ENCODE measurements at regions not wholly inside any gene's neighbourhood (a gene's known extent, or its start where the extent isn't known, plus 50 kb on each side); places are given as distances from the start of the nearest gene placed in this dataset.
"Not testable (repeated sequence)": the region's sequence is repeated elsewhere in the genome, so short reads cannot be mapped to it uniquely, and the experiment has no call there.

DNA sequence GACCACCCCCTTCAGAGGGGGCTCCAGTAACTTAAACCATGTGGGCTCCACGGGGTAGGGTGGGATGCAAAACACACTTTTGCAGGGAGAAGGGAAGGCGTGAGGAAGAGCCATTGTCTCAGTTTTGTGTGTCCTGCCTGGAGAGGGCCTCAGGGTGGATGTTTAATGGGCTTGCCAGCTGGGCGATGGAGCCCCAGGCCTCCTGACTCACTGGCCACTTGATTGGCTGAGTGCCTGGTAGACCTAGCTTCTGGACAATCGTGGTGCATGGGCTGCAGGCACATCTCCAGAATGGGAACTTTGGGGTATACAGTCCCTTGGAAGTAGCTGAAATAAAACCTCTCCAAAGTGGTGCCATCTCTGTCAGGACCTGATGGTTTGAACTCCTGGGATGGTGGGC, 118.3 kb upstream of the MRPS22 start:
- ATAC-seq (ENCODE audit: poor library complexity) (no peak), DNase-seq (no peak)
- intact Hi-C loops (cut with DNase I) = no loop called here

- intact Hi-C loops (cut with DNase I) = no loop called here
- DNase-seq = no peak
- peak; percentile 5 for ATAC-seq (ENCODE audit: poor library complexity)
These were observed 117.1 kb upstream of the MRPS22 start for GRCh38 chr3:139226731-139227130.

- intact Hi-C loops (cut with DNase I) = no loop called here
- ATAC-seq (ENCODE audit: poor library complexity) (peak; percentile 96), DNase-seq (peak; percentile 80)
These were observed 116.7 kb upstream of the MRPS22 start for GRCh38 chr3:139227165-139227564.

- DNase-seq (no peak), ATAC-seq (ENCODE audit: poor library complexity) (no peak)
- intact Hi-C loops (cut with DNase I) = no loop called here
These were observed 116.0 kb upstream of the MRPS22 start for GRCh38 chr3:139227827-139228226.

DNA sequence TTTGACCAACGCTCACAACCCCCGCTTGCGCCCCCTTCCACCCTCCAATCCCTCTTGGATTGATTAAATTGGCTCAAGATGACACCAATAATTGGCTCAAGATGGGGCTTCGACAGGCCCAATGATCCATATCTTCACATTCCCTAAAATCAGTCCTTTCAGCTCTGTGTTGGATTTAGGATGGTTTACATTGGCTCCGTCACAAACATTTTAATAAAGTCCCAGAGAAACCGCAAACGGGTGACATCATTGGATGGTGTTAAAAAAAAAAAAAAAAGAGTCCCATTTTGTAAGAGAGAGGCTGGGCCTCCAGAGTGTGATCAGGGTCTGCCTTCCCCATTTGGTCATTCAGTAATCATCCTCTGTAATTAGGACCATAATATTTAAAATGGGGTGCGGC, 113.4 kb upstream of the MRPS22 start:
- DNase-seq (no peak), ATAC-seq (ENCODE audit: poor library complexity) (no peak)
- intact Hi-C loops (cut with DNase I) = no loop called here

DNA sequence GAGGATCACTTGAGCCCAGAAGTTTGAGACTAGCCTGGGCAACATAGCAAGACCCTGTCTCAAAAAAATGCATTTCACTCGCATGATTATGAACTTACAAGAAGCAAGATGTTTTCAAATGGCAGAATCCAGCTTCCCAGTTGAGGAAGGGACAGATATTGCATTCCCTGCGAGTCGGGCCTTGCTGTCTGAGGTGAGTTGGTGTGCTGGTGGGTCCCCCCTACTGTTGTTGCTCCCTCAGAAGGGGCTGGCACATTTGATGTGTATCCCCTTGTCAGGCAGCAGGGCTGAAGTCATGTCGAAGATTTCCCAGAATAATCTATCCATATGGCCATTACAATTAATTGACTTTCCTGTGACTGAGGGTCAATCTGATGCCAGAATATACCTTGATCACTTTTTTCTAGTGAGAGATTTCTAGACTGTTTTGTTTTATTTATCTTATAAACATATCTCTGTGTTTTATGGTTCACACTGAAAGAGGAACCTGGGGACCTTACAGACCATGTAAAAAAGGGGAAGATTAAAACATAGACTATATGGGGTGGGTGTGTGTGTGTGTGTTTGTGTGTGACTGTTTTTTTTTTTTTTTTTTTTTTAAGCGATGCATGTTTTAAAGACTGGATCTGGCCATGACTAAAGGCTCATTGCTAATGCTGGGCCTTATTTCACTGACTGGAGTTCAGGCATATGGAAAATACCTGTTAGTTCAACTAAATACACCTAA, 112.1 kb upstream of the MRPS22 start:
- intact Hi-C loops (cut with DNase I) = no loop called here
- no peak for DNase-seq
- no peak for ATAC-seq (ENCODE audit: poor library complexity)

- intact Hi-C loops (cut with DNase I); ATAC-seq (ENCODE audit: poor library complexity); DNase-seq: not testable (repeated sequence)
These were observed 111.5 kb upstream of the MRPS22 start for GRCh38 chr3:139232341-139232740.

- no peak for DNase-seq
- no peak for ATAC-seq (ENCODE audit: poor library complexity)
- intact Hi-C loops (cut with DNase I) = no loop called here
These were observed 109.3 kb upstream of the MRPS22 start for GRCh38 chr3:139234491-139234890.

GRCh38 chr3:139235192-139235591, 108.6 kb upstream of the MRPS22 start:
- DNase-seq = no peak

DNA sequence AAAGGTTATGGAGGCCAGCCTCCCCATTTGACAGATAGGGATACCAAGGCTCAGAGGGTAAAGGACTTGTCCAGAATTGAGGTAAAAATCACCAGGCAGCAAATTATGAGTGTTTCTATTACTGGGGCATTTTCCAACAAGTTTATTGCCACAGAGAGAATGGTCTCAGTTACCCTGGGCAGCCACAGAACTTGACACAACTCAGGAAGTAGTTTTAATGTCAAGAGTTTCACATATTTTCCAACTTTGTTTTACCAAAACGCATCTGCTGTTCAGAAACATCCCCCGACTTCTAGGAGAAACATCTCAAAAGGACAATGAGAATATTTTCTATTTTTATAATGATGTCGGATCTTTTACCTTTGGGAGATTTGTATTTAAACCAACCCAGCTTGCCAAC, 107.5 kb upstream of the MRPS22 start:
- DNase-seq (no peak), ATAC-seq (ENCODE audit: poor library complexity) (no peak)
- intact Hi-C loops (cut with DNase I) = no loop called here

More at GRCh38 chr3:139235192-139235591, 108.6 kb upstream of the MRPS22 start:
- intact Hi-C loops (cut with DNase I) = no loop called here
- no peak for ATAC-seq (ENCODE audit: poor library complexity)

DNA sequence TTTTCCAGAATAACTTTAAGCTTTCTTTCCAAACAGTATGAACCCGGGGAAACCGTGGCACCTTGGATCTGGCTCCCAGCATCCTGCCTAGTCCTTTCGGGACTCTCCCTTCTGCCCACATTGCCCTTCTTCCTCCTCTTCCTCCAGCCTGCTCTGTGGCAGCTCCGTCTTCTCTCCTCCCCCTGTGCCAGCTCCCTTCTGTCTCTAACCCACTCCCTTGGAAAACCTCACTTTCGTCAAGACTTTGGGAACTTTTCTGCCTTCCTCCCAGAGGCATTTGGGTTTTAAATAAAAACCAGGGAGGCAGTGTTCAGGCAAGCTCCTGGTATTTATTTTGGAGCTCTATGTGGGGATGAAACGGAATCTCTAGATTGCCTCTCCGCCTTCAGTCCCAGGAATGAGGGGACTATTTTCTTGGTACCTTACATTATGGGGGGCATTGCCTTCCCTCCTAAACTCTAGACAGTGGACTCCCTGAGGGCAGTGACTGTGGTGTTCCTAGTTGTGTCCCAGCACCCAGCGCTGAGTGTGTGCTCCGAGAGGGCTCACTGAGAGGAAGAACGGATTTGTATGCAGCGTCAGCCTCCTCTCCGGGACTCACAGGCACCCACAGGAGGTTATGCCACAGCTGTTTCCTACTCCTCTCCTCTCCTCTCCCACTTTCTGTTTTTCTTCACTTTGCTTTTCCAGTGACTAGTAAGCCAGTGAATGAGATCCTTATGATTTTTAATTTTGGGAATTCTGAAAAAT, 105.4 kb upstream of the MRPS22 start:
- intact Hi-C loops (cut with DNase I) = no loop called here
- no peak for ATAC-seq (ENCODE audit: poor library complexity)

DNA sequence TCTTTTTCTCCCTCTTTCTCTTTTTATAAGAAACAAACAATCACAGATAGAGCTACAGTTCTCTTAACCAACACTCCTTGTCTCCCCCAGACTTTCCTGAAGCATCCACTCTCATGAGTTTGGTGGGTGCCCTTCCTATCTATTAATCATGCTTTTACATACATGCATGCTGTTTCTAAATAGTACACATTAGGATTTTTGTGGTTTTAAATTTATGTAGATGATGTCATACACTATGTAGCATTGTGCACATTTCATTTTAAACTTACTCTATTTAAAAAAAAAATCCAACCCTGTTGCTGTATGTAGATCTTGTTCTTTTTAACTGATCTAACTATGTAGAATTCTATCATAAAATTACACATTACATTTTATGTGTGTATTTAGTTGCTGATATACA, 104.3 kb upstream of the MRPS22 start:
- DNase-seq (no peak), ATAC-seq (ENCODE audit: poor library complexity) (no peak)
- intact Hi-C loops (cut with DNase I) = no loop called here

More for the DNA sequence above, 105.4 kb upstream of the MRPS22 start:
- DNase-seq = no peak

DNA sequence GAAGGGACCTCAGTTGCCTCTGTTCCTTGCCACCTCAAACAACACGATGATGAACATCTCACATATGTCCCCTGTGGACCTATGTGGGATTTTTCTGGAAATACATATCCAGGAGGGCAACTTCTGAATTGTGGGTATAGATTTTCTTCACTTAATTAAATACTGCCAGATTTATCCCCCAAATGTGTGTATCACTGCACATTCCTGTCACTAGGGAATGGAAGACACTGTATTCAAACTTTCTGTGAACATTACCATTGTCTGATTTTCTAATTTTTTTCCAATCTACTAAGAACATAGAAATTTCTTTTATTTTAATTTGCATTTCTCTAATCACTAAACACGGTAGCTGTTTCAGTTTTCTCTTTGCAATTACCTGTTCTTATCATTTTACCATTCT, 102.0 kb upstream of the MRPS22 start:
- no peak for ATAC-seq (ENCODE audit: poor library complexity)
- intact Hi-C loops (cut with DNase I) = no loop called here
- DNase-seq = no peak

DNA sequence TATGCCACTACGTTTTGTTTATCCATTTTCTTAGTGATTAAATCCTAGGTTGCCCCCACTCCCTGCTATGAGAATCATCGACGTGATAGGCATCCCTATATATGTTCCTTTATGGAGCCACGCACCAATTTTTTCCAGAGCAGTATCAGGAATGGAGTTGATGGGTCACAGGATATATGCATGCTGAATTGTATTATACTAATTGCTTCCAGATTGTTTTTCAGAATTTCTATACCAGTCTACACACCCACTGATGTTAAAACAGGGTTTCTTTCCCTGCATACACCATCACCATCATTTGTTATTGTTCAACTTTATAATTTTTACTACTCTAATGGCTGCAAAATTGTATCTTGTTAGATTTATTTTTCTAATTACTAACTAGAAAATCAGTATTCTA, 100.1 kb upstream of the MRPS22 start:
- ATAC-seq (ENCODE audit: poor library complexity) (no peak), DNase-seq (no peak)
- intact Hi-C loops (cut with DNase I) = no loop called here

DNA sequence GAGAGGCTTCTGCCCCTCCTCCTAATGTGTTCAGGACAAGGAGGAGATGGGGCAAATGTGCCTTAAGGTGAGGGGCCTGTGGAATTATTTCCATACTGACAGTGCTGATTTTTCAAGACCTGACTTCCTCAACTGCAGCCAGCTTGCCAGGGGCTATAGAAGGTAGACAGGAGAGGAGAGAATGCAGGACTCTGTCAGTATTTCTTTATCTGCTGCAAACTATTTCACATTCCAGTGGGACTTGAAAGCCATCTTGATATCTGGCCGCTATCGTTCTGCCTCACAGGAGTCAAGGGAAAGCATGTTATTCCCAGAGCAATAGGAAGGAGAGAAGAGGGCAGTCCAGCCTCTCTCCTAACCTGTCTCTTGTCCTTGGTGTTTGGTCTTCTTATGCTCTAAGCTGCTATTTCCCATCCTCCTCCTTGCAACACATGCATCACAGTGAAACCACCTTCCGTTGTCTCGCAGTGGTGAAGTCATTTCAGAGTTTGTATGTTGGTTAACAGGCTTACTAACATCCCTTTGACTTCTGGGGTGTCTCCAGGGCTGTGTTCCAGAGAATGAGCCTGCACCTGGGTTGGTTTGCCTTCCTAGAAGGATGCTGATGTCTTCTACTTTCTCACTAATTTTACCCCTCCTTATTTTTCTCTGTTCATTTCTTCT, 95.1 kb upstream of the MRPS22 start:
- ATAC-seq (ENCODE audit: poor library complexity) (no peak), DNase-seq (no peak)
- intact Hi-C loops (cut with DNase I) = no loop called here

DNA sequence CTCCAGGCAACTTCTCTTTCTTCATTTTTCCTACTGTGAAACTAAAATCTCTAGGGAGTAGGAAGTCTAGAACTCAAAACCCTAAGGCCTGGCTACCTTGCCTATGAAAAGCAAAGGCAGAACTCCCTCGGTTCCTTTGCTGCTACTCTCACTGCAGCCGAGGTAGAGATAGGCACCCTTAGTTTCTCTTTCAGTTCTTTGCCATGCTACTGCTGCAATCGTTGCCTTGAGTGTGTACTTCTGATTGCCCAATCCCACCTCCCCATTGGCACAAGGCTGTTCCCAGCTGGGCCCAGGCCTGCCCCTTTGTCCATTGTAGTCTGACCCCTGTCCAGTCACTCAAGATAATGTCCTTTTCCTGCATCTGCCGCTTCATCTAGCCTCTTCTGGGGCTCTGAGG, 92.3 kb upstream of the MRPS22 start:
- DNase-seq (no peak), ATAC-seq (ENCODE audit: poor library complexity) (no peak)
- intact Hi-C loops (cut with DNase I) = no loop called here

- intact Hi-C loops (cut with DNase I) = no loop called here
- DNase-seq (no peak), ATAC-seq (ENCODE audit: poor library complexity) (no peak)
These were observed 91.1 kb upstream of the MRPS22 start for GRCh38 chr3:139252719-139253118.

DNA sequence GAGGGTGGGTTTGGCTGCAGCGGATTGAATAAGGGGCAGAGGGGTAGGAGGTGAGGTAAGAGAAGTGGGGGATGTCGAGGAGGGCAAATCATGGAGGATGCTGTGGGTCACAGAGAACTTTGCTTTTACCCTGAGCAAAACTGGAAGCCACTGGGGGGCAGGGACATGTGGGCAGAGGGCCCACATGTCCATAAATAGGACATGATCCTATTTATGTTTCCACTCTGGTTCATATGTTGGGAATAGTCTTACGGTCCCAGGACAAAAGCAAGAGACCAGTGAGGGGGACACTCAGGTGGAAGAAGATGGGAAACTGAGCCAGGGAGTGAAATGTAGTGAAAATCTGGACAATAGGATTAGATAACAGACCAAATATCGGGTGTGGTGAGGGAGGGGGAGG, 85.5 kb upstream of the MRPS22 start:
- intact Hi-C loops (cut with DNase I) = no loop called here
- no peak for DNase-seq
- peak; percentile 58 for ATAC-seq (ENCODE audit: poor library complexity)

DNA sequence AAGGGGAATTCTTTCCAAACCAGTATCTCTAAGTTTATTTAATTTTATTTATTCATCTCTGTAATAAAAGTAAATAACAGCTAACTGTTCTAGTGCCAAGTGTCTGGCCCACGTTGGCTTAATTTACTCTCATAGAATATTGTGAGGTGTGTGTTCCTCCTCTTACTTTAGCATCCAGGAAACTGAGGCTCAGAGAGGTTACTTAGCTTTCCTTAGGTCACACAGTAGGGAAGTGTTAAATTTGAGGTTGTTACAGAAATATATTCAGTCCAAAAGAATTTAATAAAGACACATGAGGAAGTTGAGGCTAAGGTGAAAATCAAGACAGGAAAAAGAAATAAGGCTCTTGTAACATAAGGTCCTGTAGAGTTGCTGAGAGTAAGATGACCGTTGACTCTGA, 84.4 kb upstream of the MRPS22 start:
- DNase-seq (no peak), ATAC-seq (ENCODE audit: poor library complexity) (no peak)
- intact Hi-C loops (cut with DNase I) = no loop called here

- no peak for DNase-seq
- intact Hi-C loops (cut with DNase I) = no loop called here
- no peak for ATAC-seq (ENCODE audit: poor library complexity)
These were observed 83.8 kb upstream of the MRPS22 start for GRCh38 chr3:139260041-139260486.

All from Right ventricle myocardium superior (tissue), 1 donor.